ENCODE measurements at regions not wholly inside any gene's neighbourhood (a gene's known extent, or its start where the extent isn't known, plus 50 kb on each side); places are given as distances from the start of the nearest gene placed in this dataset.

DNA sequence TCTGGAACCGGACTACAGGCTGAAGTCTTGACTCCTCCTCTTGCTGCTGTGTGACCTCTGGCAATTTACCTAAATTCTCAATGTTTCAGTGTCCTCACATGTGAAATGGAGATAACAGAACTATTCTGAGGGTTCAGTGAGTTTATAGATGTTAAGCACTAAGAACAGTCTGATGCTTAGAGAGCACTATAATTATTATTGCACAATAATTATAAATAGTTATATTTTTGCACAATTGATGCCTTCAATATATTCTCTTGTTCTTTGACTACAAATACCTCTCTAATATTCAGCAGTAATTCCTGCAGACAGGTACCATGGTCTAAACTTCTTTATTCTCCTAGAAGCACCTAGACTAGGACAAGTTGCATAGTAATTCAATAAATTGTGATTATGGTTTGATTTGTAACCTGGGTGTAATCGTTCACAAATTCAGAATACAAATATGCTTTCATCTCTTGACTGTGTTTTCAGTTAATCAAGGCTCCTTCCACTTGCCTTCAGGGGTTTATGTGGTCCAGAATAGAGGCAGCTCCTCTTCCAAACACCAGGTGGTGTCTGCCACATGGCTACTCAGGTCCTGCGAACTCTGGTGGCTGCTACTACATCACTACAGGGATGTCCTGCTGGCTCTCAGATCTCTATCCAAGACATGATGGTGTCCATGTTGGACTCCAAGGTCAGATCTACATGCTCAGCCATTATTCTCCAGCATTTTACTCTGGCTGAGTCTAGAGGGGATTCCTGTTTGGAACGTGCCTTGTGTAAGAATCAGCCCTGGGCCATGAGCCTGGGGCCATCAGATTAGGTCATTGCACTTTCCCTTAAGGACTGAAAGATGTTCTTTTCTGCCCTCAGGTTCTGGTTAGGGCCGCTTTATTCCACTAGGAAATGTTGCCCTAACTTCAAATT lies 103.4 kb downstream of the QRFPR start:
- DNase-seq (ENCODE audit: low read depth, low spot score), result peak; percentile 48

GRCh38 chr4:121273191-121273590 lies 107.6 kb downstream of the QRFPR start:
- DNase-seq (ENCODE audit: low read depth, low spot score), result no peak

GRCh38 chr4:121272526-121272925 lies 108.3 kb downstream of the QRFPR start:
- DNase-seq (ENCODE audit: low read depth, low spot score), result peak; percentile 22

DNA sequence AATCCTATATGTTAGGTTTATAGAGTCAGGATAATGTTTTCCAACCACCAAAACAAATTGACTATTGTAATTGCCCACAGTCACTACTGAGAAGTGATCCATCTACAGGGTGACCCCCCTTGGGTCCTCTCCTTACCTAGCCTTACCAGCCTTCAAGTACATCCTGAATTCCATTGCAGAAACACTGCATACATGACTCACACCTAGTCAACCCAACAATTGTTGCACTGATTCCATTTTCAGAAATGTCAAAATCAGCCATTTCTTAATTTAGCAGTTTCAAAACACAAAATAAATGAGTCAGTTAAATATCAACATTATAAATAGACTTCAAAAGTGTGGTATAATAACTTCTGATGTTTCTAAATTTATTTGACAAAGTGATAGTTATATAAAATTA lies 106.3 kb upstream of the TNIP3 start:
- no peak for DNase-seq (ENCODE audit: low read depth, low spot score)

- no peak for DNase-seq (ENCODE audit: low read depth, low spot score)
These were observed 104.9 kb upstream of the TNIP3 start for GRCh38 chr4:121269001-121269400.

DNA sequence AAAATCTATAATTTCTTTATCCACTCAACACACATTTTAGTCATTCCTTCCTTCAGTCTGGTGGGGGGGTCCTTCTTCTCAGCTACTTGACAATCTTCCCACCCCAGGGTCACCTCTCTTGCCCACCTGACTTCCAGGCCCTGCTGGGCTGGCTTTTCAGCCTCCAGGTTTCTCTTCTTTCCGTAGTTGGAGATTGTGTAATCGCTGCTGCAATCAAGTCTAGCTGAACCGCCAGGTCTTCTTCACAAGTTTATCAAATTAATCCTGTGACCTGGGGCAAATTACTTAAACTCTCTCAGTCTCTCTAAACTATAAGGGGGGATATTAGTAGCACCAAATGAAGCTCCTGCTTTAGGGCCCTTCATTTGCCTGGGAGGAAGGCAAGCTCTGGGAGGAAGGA lies 102.9 kb upstream of the TNIP3 start:
- no peak for DNase-seq (ENCODE audit: low read depth, low spot score)

- DNase-seq (ENCODE audit: low read depth, low spot score), result no peak
These were observed 92.9 kb upstream of the TNIP3 start for GRCh38 chr4:121256887-121257466.

GRCh38 chr4:121255986-121256750 lies 92.0 kb upstream of the TNIP3 start:
- no peak for DNase-seq (ENCODE audit: low read depth, low spot score)

- DNase-seq (ENCODE audit: low read depth, low spot score), result no peak
These were observed 89.8 kb upstream of the TNIP3 start for GRCh38 chr4:121253961-121254360.

DNA sequence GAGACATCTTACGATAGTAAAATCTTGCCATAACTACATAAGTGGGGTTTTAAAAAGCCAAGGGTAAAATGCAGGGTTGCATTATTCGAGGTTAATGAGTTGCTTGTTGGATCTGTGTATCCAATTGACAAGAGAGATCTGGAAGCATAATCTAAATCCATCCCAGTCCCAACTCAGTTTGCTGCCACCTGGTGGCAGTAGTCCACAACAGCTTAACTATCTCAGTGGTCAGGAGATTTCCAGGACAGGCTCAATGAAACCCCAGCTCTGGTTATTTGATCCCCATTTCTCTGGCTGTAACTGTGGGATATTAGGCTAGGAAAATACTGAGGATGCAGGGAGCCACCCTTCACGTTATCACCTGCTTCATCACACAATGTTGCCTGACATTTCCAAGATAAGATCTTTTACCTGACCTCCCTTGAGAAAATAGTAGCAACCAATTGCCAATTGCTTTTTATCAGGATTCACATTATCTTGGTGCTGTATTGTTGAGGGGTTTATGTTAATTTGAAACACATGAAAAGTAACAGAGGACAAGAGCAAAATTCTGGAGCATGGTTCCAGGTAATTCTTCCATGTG lies 88.2 kb upstream of the TNIP3 start:
- DNase-seq (ENCODE audit: low read depth, low spot score), result peak; percentile 71

DNA sequence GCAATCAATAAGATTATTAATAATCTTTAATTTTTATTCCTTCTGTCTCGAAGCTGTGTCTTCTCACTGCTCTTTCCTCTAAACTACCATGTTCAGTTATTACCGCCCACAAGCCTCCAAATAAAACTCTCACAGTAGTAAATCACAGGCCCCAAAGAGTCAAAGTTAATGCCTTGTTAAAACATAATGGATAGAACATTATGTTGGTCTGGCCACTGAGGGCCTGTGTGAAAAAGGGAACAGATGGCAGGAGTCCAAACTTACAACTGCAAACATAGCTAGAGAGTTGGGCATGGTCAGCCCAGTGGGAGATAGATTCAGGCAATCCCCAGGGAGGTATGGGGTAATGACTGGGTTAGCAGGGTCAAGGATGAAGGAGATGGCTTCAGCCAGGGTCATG lies 84.6 kb upstream of the TNIP3 start:
- no peak for DNase-seq (ENCODE audit: low read depth, low spot score)

DNA sequence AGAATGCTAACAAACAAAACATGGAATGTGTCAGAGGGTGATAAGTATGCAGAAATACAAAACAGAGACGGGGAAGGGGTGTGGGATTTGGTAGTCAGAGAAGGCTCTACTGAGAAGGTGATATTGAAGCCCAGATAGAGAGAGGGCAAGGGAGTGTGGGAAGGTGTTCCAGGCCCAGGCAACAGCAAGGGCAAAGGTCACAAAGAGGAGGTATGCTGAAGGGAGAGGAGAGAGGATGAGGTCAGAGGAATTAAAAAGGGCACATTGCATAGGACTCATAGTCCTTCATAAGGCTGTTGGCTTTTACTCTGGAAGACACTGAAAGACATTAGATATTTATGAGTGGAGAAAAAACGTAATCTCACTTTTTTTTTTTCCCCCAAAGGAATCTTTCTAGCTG lies 82.6 kb upstream of the TNIP3 start:
- peak; percentile 50 for DNase-seq (ENCODE audit: low read depth, low spot score)

GRCh38 chr4:121243485-121243884 lies 79.4 kb upstream of the TNIP3 start:
- DNase-seq (ENCODE audit: low read depth, low spot score), result no peak

GRCh38 chr4:121242188-121242750 lies 78.1 kb upstream of the TNIP3 start:
- DNase-seq (ENCODE audit: low read depth, low spot score), result no peak

DNA sequence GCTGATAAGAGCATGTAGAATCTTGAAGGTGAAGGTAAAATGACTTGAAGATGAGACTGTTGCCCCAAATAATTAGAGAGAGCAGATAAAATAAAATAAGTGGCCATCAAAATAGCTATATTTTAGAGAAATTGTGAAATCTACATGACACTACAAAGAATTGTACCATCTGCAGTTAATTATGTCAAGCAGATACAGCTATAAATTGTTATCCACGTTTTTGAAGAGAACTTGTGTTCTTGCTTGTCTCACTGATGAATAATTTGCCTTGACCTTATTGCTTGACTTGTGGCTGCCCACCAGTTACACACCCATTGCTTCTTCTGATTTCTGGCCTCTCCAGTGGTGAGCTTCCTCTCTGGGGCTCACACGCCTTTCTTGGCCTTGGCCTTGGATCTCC lies 75.8 kb upstream of the TNIP3 start:
- no peak for DNase-seq (ENCODE audit: low read depth, low spot score)

DNA sequence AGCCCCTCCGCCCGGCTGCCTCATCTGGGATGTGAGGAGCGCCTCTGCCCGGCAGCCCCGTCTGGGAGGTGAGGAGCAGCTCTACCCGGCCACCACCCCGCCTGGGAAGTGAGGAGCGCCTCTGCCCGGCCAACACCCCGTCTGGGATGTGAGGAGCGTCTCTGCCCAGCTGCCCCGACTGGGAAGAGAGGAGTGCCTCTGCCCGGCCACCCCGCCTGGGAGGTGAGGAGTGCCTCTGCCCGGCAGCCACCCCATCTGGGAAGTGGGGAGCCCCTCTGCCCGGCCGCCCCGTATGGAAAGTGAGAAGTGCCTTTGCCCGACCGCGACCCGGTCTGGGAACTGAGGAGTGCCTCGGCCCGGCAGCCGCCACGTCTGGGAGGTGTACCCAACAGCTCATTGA lies 74.3 kb upstream of the TNIP3 start:
- DNase-seq (ENCODE audit: low read depth, low spot score), result no peak

DNA sequence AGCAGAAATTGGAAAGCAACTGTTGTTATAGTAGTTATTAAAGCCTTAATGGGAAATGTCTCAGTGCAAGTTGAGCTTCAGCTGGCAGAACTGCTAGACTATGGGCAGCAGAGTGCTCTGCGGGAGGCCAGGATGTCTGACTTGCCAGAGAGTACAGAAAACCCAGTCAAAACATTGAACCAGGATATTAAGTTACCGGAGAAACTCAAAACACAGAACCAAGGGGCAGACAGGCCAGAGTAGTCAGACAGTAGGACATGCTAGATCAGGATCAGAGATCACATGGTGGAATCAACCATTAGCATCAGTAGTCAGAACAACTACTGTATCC lies 72.9 kb upstream of the TNIP3 start:
- DNase-seq (ENCODE audit: low read depth, low spot score), result no peak

DNA sequence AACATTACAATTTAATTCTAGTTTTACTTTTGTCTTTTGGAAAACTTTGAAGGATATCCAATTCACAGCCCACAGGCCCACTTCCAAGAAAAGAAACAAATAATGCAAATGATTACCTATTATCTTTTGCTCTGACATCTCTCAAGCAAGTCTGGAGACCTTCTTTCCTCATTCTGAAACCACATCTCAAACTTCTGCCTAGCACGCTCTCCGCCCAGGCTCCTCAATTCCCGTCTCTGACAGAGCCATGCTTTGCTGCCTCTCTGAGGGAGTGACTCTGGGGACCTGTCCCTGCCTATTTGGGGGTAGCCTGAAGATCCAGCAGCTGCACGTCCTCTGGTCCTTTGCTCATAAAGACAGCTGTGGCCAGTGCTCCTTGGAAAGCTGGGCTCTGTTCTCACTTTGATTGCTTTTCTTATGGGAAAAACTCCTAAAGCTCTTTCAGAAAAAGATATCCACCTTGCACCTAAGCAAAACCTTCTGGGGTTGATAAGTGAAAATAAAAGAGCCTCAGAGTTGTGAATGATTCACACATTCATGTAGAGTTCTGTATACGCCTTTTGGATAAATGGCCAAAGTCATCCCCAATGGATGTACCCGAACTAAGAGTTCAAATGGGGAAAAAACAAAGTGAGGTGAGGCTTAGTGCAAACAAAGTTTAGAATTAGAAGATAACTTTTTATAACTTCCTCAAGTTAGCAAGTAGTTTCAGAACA lies 72.4 kb upstream of the TNIP3 start:
- no peak for DNase-seq (ENCODE audit: low read depth, low spot score)

DNA sequence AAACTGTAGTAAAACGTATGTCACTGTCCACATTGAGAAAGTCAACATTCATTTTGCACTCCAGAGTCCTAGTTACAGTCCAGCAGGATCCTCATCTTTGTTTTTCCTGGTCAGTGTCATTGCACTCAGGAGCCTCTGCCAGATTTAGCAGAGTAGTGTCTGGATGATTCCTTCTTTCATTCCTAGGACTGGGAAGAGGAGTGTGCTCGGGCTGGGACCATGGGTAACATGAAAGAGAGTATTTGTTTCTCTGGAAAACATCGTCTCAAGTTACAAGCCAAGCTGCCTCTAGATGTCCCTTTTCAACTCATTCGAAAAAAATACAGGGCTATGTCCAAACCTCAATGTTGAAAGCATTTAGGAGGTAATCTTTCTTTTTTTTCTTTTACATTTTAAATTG lies 69.9 kb upstream of the TNIP3 start:
- peak; percentile 46 for DNase-seq (ENCODE audit: low read depth, low spot score)

DNA sequence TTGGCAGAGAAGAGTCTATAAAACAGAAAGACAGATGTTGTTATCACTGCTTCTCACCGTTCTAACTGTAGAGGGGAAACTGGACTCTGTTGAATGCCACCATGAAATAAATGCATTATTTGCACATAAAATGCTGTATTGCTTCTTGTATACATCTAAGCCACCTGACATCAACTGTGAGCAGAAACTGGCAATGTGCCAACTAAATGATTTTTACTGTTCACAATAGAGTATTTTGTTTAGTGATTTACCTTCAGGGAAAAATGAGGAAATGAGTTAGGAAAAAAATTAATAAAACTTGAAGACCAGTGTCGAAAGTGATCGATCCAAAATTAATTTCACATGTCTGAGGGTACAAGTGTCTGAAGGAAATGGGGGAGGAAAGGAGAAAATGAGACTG lies 65.9 kb upstream of the TNIP3 start:
- DNase-seq (ENCODE audit: low read depth, low spot score), result no peak

GRCh38 chr4:121228848-121229247 lies 64.7 kb upstream of the TNIP3 start:
- no peak for DNase-seq (ENCODE audit: low read depth, low spot score)
